Neural progenitor cell (in vitro differentiated cells): ENCODE measurements at regions not wholly inside any gene's neighbourhood (a gene's known extent, or its start where the extent isn't known, plus 50 kb on each side); places are given as distances from the start of the nearest gene placed in this dataset.

Experiments used
- CTCF ChIP-seq: fragments of 200-600 bp; sonication (generic); IDR thresholded peaks from 2 replicates; pipeline ENCODE4 v1.5.1; 2017; ENCODE audit warnings: antibody characterized with exemption, mild to moderate bottlenecking
- EZH2phosphoT487 ChIP-seq: fragments of 200-600 bp; sonication (generic); IDR thresholded peaks from 2 replicates; pipeline ENCODE4 v1.6.1; 2017; ENCODE audit warnings: antibody characterized with exemption

GRCh38 chr6:68339488-68340131, 295.5 kb upstream of the ADGRB3 start:
- TF ChIP-seq CTCF (no peak), EZH2phosphoT487 (no peak)
